ENCODE measurements at regions not wholly inside any gene's neighbourhood (a gene's known extent, or its start where the extent isn't known, plus 50 kb on each side); places are given as distances from the start of the nearest gene placed in this dataset.

- Histone ChIP-seq H3K9me3 (no peaks in the 10 kb centered on the region), H3K4me3 (no peak overlapping the region), H3K27ac (no peak overlapping the region), H3K36me3 (no peaks in the 10 kb centered on the region), H3K4me1 (no peaks in the 10 kb centered on the region), H3K27me3 (no peaks in the 10 kb centered on the region)
- TF ChIP-seq CTCF (IDR thresholded peaks at IDR 0.05): no peak
- intact Hi-C loops (cut with DNase I): no loop called here
- ATAC-seq (no peak), DNase-seq (no peak)
Measured at GRCh38 chr4:106851726-106852125, 184.4 kb downstream of the DKK2 start.

- DNase-seq (no peak), ATAC-seq (no peak)
- Histone ChIP-seq H3K4me3 (no peak overlapping the region), H3K27me3 (no peaks in the 10 kb centered on the region), H3K9me3 (no peaks in the 10 kb centered on the region), H3K36me3 (no peaks in the 10 kb centered on the region), H3K4me1 (no peaks in the 10 kb centered on the region), H3K27ac (no peak overlapping the region)
- intact Hi-C loops (cut with DNase I): no loop called here
- TF ChIP-seq CTCF (IDR thresholded peaks at IDR 0.05): no peak
Measured at GRCh38 chr4:106850691-106851090, 185.4 kb downstream of the DKK2 start.

GRCh38 chr4:106835919-106836318 is 200.2 kb downstream of the DKK2 start:
- Histone ChIP-seq H3K4me1 (no peaks in the 10 kb centered on the region), H3K36me3 (no peaks in the 10 kb centered on the region), H3K27ac (no peak overlapping the region), H3K27me3 (no peaks in the 10 kb centered on the region), H3K9me3 (no peaks in the 10 kb centered on the region), H3K4me3 (no peak overlapping the region)
- intact Hi-C loops (cut with DNase I): no loop called here
- TF ChIP-seq CTCF (IDR thresholded peaks at IDR 0.05): no peak
- no peak for ATAC-seq
- DNase-seq: no peak

- ATAC-seq: no peak
- no peak for DNase-seq
Measured at GRCh38 chr4:106830879-106831278, 205.2 kb downstream of the DKK2 start.

GRCh38 chr4:106818764-106819163 is 217.3 kb downstream of the DKK2 start:
- no peak overlapping the region for H3K4me3 ChIP-seq
- H3K27ac ChIP-seq: no peak overlapping the region
- intact Hi-C loops (cut with DNase I): no loop called here
- ATAC-seq: no peak
- H3K27me3 ChIP-seq: peaks cover 9% of the 10 kb centered on the region
- H3K9me3 ChIP-seq: no peaks in the 10 kb centered on the region
- H3K4me1 ChIP-seq: no peaks in the 10 kb centered on the region
- TF ChIP-seq CTCF (IDR thresholded peaks at IDR 0.05): no peak
- no peaks in the 10 kb centered on the region for H3K36me3 ChIP-seq
- no peak for DNase-seq

More at GRCh38 chr4:106830879-106831278, 205.2 kb downstream of the DKK2 start:
- intact Hi-C loops (cut with DNase I): no loop called here
- Histone ChIP-seq H3K27ac (no peak overlapping the region), H3K27me3 (no peaks in the 10 kb centered on the region), H3K36me3 (no peaks in the 10 kb centered on the region), H3K4me3 (no peak overlapping the region), H3K9me3 (no peaks in the 10 kb centered on the region), H3K4me1 (no peaks in the 10 kb centered on the region)
- no peak for TF ChIP-seq CTCF (IDR thresholded peaks at IDR 0.05)

- DNase-seq: no peak
Measured at GRCh38 chr4:106816496-106816895, 219.6 kb downstream of the DKK2 start.

More at GRCh38 chr4:106816496-106816895, 219.6 kb downstream of the DKK2 start:
- no peaks in the 10 kb centered on the region for H3K4me1 ChIP-seq
- H3K4me3 ChIP-seq: no peak overlapping the region
- peaks cover 7% of the 10 kb centered on the region for H3K27me3 ChIP-seq
- no peak overlapping the region for H3K27ac ChIP-seq
- no peaks in the 10 kb centered on the region for H3K36me3 ChIP-seq
- no peak for TF ChIP-seq CTCF (IDR thresholded peaks at IDR 0.05)
- H3K9me3 ChIP-seq: no peaks in the 10 kb centered on the region
- intact Hi-C loops (cut with DNase I): no loop called here
- ATAC-seq: no peak

Measured in upper lobe of right lung (tissue), 1 donor.